Activated B cell treated with CpG ODN at 0.5 μM for 24 hours (primary cell): ENCODE measurements at regions not wholly inside any gene's neighbourhood (a gene's known extent, or its start where the extent isn't known, plus 50 kb on each side); places are given as distances from the start of the nearest gene placed in this dataset.
A peak's percentile ranks its signal among the peaks of the same experiment; 100 is the strongest.

Source experiments
- ATAC-seq: fragments of 200-7000 bp; cut with Tn5 transposase; one replicate; pipeline ENCODE4 v1.10.0; 2021; ENCODE audit warnings: low read depth, mild to moderate bottlenecking, moderate library complexity
- CTCF ChIA-PET: fragments of 350-600 bp; sonication (Branson Sonifier 250); formaldehyde crosslinking; loops from one replicate; lab custom pipeline; 2021; ENCODE audit warnings: antibody characterized with exemption; lab: Charles Lee
- POLR2A ChIA-PET: fragments of 350-600 bp; sonication (Branson Sonifier 250); formaldehyde crosslinking; loops from one replicate; lab custom pipeline; 2021; ENCODE audit warnings: antibody characterized with exemption; lab: Charles Lee
- DNase-seq: peaks from one replicate; pipeline ENCODE4 v3.0.0; 2022
- H3K27ac Mint-ChIP-seq: one replicate; pipeline ENCODE4 v1.8.0; 2020; ENCODE audit warnings: mixed read lengths
- H3K27me3 Mint-ChIP-seq: one replicate; pipeline ENCODE4 v1.8.0; 2021; ENCODE audit warnings: mixed read lengths
- H3K36me3 Mint-ChIP-seq: one replicate; pipeline ENCODE4 v1.8.0; 2021; ENCODE audit warnings: low read depth, mixed read lengths
- H3K4me1 Mint-ChIP-seq: one replicate; pipeline ENCODE4 v1.8.0; 2021; ENCODE audit warnings: mixed read lengths
- H3K4me3 Mint-ChIP-seq: one replicate; pipeline ENCODE4 v1.8.0; 2020; ENCODE audit warnings: mild to moderate bottlenecking, mixed read lengths
- H3K9me3 Mint-ChIP-seq: one replicate; pipeline ENCODE4 v1.8.0; 2020; ENCODE audit warnings: mixed read lengths
- intact Hi-C: fragments of 100-400 bp; cut with micrococcal nuclease; formaldehyde crosslinking; loops from one replicate; pipeline ENCODE4 v1.15.1; 2024
- TF ChIP-seq, protein P1 (sequence below): fragments of 200-600 bp; IDR thresholded peaks from one replicate; pipeline ENCODE4 v1.8.0; 2022; ENCODE audit warnings: antibody characterized with exemption, mild to moderate bottlenecking

DNA sequence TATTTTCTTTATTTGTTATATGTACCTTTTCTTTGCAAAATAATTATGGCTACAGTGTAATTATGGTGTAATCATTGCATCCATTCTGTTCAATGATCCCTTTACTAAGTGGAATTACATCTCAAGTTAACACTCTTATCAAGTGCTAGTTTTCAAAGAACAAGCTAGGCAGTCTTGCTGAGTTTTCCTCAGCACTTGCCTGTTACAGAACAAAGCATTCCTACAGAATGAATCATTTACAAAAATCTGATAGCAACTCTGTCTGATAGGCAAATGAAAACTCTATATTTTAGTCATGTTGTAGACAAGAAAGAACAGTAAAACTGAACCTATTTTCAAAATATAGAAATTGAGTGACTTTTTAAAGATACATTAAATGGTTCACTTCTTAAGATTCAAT, 109.8 kb upstream of the POU3F2 start:
- Mint-ChIP-seq H3K27me3 (no peaks in the 10 kb centered on the region), H3K27ac (no peak overlapping the region), H3K4me1 (no peaks in the 10 kb centered on the region)

DNA sequence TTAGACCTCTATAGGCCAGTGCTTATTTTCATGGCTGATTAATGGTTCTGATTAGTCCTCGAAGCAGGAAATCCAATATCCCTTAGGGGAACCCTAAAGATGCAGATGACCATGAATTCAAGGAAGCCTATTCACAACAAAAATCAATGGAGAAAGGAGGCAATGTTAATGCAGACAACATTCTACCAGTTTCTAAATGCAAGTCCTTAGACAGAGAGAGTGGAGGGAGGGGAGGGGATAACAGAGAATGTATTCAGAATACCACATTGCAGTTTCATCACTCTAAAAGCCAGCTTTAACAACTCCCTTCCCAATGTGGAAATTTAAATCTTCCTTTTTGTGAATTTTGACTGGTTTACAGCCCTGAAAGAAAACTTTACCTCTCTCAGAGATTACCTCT, 87.1 kb upstream of the POU3F2 start:
- no peak overlapping the region for H3K4me3 Mint-ChIP-seq
- POLR2A ChIA-PET: no interaction called here
- CTCF ChIA-PET: no interaction called here
- peaks cover 6% of the 10 kb centered on the region for H3K9me3 Mint-ChIP-seq
- H3K36me3 Mint-ChIP-seq: no peaks in the 10 kb centered on the region
- ATAC-seq: no peak
- no peaks in the 10 kb centered on the region for H3K27me3 Mint-ChIP-seq
- DNase-seq: no peak
- intact Hi-C loops: no loop called here
- TF ChIP-seq, protein P1, sequence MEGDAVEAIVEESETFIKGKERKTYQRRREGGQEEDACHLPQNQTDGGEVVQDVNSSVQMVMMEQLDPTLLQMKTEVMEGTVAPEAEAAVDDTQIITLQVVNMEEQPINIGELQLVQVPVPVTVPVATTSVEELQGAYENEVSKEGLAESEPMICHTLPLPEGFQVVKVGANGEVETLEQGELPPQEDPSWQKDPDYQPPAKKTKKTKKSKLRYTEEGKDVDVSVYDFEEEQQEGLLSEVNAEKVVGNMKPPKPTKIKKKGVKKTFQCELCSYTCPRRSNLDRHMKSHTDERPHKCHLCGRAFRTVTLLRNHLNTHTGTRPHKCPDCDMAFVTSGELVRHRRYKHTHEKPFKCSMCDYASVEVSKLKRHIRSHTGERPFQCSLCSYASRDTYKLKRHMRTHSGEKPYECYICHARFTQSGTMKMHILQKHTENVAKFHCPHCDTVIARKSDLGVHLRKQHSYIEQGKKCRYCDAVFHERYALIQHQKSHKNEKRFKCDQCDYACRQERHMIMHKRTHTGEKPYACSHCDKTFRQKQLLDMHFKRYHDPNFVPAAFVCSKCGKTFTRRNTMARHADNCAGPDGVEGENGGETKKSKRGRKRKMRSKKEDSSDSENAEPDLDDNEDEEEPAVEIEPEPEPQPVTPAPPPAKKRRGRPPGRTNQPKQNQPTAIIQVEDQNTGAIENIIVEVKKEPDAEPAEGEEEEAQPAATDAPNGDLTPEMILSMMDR: no peak
- no peaks in the 10 kb centered on the region for H3K4me1 Mint-ChIP-seq
- no peak overlapping the region for H3K27ac Mint-ChIP-seq

More for the DNA sequence above, 109.8 kb upstream of the POU3F2 start:
- CTCF ChIA-PET: no interaction called here
- intact Hi-C loops: no loop called here
- DNase-seq (no peak), ATAC-seq (no peak)
- H3K36me3 Mint-ChIP-seq: no peaks in the 10 kb centered on the region
- POLR2A ChIA-PET: no interaction called here
- TF ChIP-seq, protein P1: no peak
- no peak overlapping the region for H3K4me3 Mint-ChIP-seq
- no peaks in the 10 kb centered on the region for H3K9me3 Mint-ChIP-seq

DNA sequence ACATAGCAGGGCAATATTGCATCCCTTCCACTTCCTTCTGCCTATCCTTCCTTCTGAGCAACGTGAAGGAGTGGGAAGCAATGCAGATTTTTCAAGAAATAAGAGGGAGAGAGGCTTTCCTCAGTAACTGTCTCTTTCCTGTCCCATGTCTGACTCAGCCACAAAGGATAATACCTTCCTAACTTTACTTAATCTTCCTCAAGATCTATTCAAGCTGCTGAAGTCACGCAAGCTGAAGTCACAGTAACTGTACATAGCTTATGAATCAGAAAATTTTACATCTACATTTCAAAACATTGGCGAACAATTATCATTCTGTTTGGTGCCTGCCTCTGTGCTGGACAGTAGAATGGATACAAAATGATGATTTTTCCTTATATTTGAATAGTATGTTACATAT, 86.4 kb upstream of the POU3F2 start:
- POLR2A ChIA-PET: no interaction called here
- TF ChIP-seq, protein P1: no peak
- Mint-ChIP-seq H3K27me3 (no peaks in the 10 kb centered on the region), H3K27ac (no peak overlapping the region), H3K4me1 (no peaks in the 10 kb centered on the region), H3K36me3 (no peaks in the 10 kb centered on the region), H3K4me3 (no peak overlapping the region), H3K9me3 (peaks cover 13% of the 10 kb centered on the region)
- no peak for ATAC-seq
- no peak for DNase-seq
- intact Hi-C loops: no loop called here
- CTCF ChIA-PET: no interaction called here

DNA sequence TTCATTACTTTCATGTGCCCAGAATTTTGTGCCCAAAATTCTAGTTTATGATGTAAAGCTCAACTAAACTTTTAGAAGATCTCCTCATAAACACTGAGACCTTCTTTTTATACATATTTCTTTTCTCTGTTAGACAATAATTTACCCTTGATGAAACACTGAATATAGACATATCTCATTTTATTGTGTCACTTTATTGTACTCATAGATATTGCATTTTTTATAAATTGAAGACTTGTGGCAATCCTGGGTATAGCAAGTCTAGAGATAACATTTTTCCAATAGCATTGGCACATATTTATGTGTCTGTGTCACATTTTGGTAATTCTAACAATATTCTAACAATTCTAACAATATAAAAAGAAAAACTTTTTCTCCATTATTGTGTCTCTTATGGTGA, 74.9 kb upstream of the POU3F2 start:
- TF ChIP-seq, protein P1: no peak
- Mint-ChIP-seq H3K27me3 (peaks cover 4% of the 10 kb centered on the region), H3K9me3 (peaks cover 3% of the 10 kb centered on the region), H3K4me3 (no peak overlapping the region), H3K27ac (no peak overlapping the region), H3K4me1 (peaks cover 2% of the 10 kb centered on the region), H3K36me3 (no peaks in the 10 kb centered on the region)
- ATAC-seq (no peak), DNase-seq (no peak)
- intact Hi-C loops: no loop called here
- POLR2A ChIA-PET: no interaction called here
- CTCF ChIA-PET: no interaction called here

DNA sequence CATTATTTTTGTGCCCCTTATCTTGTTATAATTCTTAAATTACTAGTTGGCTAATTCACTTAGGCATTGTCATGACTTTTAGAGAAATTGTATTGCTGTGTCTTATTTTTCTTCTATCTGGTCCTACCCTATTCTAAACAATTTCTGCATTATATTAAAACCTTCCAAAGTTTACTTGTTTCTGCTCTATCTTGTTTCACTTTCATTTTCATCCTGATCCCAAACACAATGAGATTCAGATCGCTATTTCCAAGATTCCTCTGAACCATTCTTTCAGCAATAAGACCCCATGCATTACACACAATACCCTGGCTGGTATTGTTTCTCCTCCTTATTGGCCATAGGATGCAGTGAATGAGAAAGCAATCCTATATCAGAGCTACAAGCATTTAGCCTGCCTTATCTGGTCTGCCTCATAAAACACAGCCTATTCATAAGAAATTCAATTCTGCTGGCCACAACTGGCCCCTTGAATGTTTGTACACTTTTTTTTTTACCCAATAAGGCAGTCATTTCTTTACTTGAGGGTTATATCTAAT, 69.9 kb upstream of the POU3F2 start:
- TF ChIP-seq, protein P1: no peak
- Mint-ChIP-seq H3K27ac (no peak overlapping the region), H3K9me3 (peaks cover 3% of the 10 kb centered on the region), H3K4me1 (peaks cover 3% of the 10 kb centered on the region), H3K4me3 (peak overlapping the region; percentile 0), H3K27me3 (peaks cover 5% of the 10 kb centered on the region), H3K36me3 (no peaks in the 10 kb centered on the region)
- intact Hi-C loops: no loop called here
- ChIA-PET POLR2A (no interaction called here), CTCF (no interaction called here)
- DNase-seq (no peak), ATAC-seq (no peak)
